ENCODE measurements at regions not wholly inside any gene's neighbourhood (a gene's known extent, or its start where the extent isn't known, plus 50 kb on each side); places are given as distances from the start of the nearest gene placed in this dataset.

DNA sequence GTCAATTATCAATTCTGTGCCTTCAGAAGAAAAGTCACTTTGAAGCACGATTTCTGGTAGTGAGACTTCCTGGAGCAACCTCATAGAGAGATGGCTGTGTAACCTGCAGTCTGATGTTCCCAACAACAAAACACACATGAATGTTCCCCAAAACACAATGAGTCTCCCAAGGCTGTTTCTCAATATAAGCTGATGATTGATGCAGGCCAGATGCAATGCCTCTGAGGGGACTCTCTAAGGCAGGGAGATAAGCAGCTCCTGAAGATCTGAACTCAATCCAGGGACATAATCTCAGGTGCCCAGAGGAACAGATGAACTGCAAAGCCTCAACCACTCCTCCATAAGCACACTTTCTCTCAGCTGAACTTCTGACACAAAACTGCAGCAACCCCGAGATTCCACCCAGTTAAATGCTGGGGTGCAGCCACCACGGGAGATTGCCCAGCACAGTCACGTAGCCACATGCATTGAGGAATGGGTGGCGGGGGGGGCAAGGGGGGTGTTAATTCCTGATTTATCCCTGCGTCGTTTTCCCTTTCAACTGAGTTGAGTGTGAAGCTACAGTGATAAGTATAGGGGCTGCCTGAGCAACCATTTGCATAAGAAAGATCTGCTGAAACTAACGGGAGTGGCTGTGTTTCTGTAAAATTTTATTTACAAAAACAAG is 122.7 kb upstream of the RASEF start:
- Histone ChIP-seq H3K27ac (no peak overlapping the region), H3K4me3 (no peak overlapping the region), H3K27me3 (replicated peaks in 1 of 7) (peaks cover 0 to 13% (median 0%) of the 10 kb centered on the region in 7 donors), H3K36me3 (no peaks in the 10 kb centered on the region), H3K9me3 (no peaks in the 10 kb centered on the region), H3K4me1 (no peaks in the 10 kb centered on the region)
- intact Hi-C loops (cut with DNase I; ENCODE audit: low total_unique reads), result no loop called here
- WGBS, 5 donors, result 48 to 57% (median 54%) methylated on average over 8 of the region's 8 CpGs
- no peak for TF ChIP-seq CTCF (IDR thresholded peaks at IDR 0.05 in 8 of 11, conservative IDR thresholded peaks at IDR 0.05 in 3 of 11)
- TF ChIP-seq POLR2A (IDR thresholded peaks at IDR 0.05), result no peak
- no peak for TF ChIP-seq POLR2AphosphoS5 (IDR thresholded peaks at IDR 0.05)
- no peak for DNase-seq

GRCh38 chr9:83183621-83184020 is 120.7 kb upstream of the RASEF start:
- no peak overlapping the region for H3K4me3 ChIP-seq
- intact Hi-C loops (cut with DNase I; ENCODE audit: low total_unique reads), result no loop called here

DNA sequence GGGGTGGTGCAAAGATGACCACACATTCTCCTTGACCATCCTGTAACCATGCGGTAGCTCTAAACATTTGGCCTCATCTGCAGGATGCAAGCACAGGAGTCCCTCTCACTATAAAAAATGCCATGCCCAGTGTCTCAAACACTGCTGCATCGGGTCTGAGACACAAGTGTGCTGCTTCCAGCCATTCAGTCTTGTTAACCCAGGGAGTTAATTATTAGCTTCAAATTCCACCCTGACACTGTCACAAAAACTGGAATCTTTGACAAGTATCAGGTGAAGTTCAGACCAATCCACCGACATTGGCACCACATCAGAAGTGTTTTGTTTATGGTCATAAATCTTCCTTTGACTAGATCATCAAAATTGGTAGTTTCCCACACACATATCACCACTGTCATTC is 119.1 kb upstream of the RASEF start:
- peaks cover 0 to 18% (median 6%) of the 10 kb centered on the region in 8 donors for H3K9me3 ChIP-seq
- no peak for DNase-seq
- intact Hi-C loops (cut with DNase I; ENCODE audit: low total_unique reads), result no loop called here
- H3K4me1 ChIP-seq, result no peaks in the 10 kb centered on the region
- H3K27ac ChIP-seq, result no peak overlapping the region
- H3K27me3 ChIP-seq (replicated peaks in 1 of 7), result peaks cover 0 to 12% (median 0%) of the 10 kb centered on the region in 7 donors
- H3K4me3 ChIP-seq, result no peak overlapping the region
- 85 to 95% (median 91%) methylated on average over 3 of the region's 3 CpGs for WGBS, 5 donors
- no peak for TF ChIP-seq POLR2AphosphoS5 (IDR thresholded peaks at IDR 0.05)
- TF ChIP-seq POLR2A (IDR thresholded peaks at IDR 0.05), result no peak
- TF ChIP-seq CTCF (IDR thresholded peaks at IDR 0.05 in 8 of 11, conservative IDR thresholded peaks at IDR 0.05 in 3 of 11), result no peak
- no peaks in the 10 kb centered on the region for H3K36me3 ChIP-seq

More at GRCh38 chr9:83183621-83184020, 120.7 kb upstream of the RASEF start:
- H3K9me3 ChIP-seq, result peaks cover 0 to 2% (median 0%) of the 10 kb centered on the region in 8 donors
- DNase-seq, result no peak
- no peak overlapping the region for H3K27ac ChIP-seq
- 75 to 92% (median 91%) methylated on average over 3 of the region's 3 CpGs for WGBS, 5 donors
- H3K36me3 ChIP-seq, result no peaks in the 10 kb centered on the region
- TF ChIP-seq POLR2AphosphoS5 (IDR thresholded peaks at IDR 0.05) (no peak), POLR2A (IDR thresholded peaks at IDR 0.05) (no peak), CTCF (IDR thresholded peaks at IDR 0.05 in 8 of 11, conservative IDR thresholded peaks at IDR 0.05 in 3 of 11) (no peak)
- peaks cover 0 to 13% (median 0%) of the 10 kb centered on the region in 7 donors for H3K27me3 ChIP-seq (replicated peaks in 1 of 7)
- no peaks in the 10 kb centered on the region for H3K4me1 ChIP-seq

DNA sequence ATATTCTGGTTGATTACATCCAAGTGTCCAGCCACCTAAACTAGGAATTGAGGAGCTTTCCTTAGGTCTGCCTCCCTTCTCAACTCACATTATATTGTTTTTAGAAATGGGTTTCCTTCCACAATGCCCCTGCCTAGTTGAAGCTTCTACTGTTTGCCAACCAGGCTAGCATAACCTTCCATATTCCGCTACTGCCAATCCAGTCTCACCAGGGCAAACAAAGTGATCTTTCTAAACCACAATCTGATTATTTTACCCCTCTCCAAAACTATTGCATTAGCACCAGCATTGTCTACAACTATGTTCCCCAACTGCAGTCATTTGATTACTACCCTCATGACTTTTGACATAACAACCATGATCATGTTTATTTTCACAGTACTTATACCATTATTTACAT is 115.8 kb upstream of the RASEF start:
- no peak for TF ChIP-seq CTCF (IDR thresholded peaks at IDR 0.05 in 8 of 11, conservative IDR thresholded peaks at IDR 0.05 in 3 of 11)
- no peak for TF ChIP-seq POLR2AphosphoS5 (IDR thresholded peaks at IDR 0.05)
- TF ChIP-seq POLR2A (IDR thresholded peaks at IDR 0.05), result no peak
- WGBS, 5 donors, result 91 to 96% (median 93%) methylated on average over 1 of the region's 1 CpG
- no peak overlapping the region for H3K4me3 ChIP-seq

More for the DNA sequence above, 115.8 kb upstream of the RASEF start:
- Histone ChIP-seq H3K36me3 (no peaks in the 10 kb centered on the region), H3K4me1 (no peaks in the 10 kb centered on the region), H3K27me3 (replicated peaks in 1 of 7) (peaks cover 0 to 4% (median 0%) of the 10 kb centered on the region in 7 donors), H3K9me3 (peaks cover 3 to 49% (median 32%) of the 10 kb centered on the region in 8 donors), H3K27ac (no peak overlapping the region)
- intact Hi-C loops (cut with DNase I; ENCODE audit: low total_unique reads), result no loop called here
- no peak for DNase-seq
